ENCODE measurements at regions not wholly inside any gene's neighbourhood (a gene's known extent, or its start where the extent isn't known, plus 50 kb on each side); places are given as distances from the start of the nearest gene placed in this dataset.

DNA sequence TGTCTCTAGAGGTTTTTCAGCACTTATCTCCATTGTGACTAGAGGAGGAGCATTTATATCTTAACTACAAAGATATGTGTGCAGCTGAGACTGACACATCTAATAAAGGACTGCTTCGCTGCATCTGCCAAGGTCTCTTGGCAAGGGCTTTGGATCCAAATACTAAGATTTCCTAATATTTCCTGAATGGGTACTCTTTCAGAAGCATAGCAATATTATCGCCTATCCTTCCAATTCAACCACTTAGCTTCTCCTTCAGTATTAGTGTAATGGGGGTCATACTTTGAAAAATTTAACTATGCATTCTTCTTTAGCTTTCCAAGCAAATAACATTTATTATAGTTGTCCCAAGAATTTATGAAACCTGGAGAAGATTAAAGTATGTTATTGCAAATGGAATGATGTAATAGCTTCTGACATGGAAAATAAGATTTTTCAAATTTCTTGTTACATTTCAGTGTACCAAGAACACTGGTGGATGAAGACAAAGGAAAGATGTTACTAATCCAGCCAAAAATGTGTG, 243.0 kb upstream of the PDE3A start:
- DNase-seq (ENCODE audit: extremely low read depth in 1 of 4, low spot score in 3 of 4) (no peak), ATAC-seq (no peak), FAIRE-seq (no peak)
- 0% methylated on average over 2 of the region's 2 CpGs for WGBS (ENCODE audit: insufficient coverage, low coverage, missing lambda C conversion rate)
- H3K27me3 ChIP-seq (ENCODE audit: control insufficient read depth in 2 of 2, insufficient read depth in 2 of 2, low read length in 2 of 2) = no peaks in the 10 kb centered on the region
- H3K4me2 ChIP-seq (ENCODE audit: insufficient read depth, low read length) = no peak overlapping the region
- in situ Hi-C loops (cut with MboI) = no loop called here
- H3K4me1 ChIP-seq (replicated peaks in 1 of 2; ENCODE audit: control insufficient read depth in 2 of 2, insufficient read depth in 2 of 2, low read length in 2 of 2) = no peaks in the 10 kb centered on the region
- H2AFZ ChIP-seq (ENCODE audit: low read depth, low read length) = no peak overlapping the region
- H3K4me3 ChIP-seq = no peak overlapping the region
- no peaks in the 10 kb centered on the region for H3K9me3 ChIP-seq (replicated peaks; ENCODE audit: control insufficient read depth, insufficient read depth, low read depth, low read length)
- no peaks in the 10 kb centered on the region for H4K20me1 ChIP-seq (replicated peaks; ENCODE audit: control insufficient read depth, insufficient read depth, low read length)
- intact Hi-C loops (cut with micrococcal nuclease) = no loop called here
- no peaks in the 10 kb centered on the region for H3K79me2 ChIP-seq (ENCODE audit: control insufficient read depth, insufficient read depth, low read length)
- H3K9ac ChIP-seq (ENCODE audit: insufficient read depth in 1 of 2, low read depth in 2 of 2, low read length in 2 of 2) = no peak overlapping the region
- no peak overlapping the region for H3K27ac ChIP-seq (ENCODE audit: extremely low read depth, low read depth, low read length)
- CTCF ChIA-PET (ENCODE audit: low intra/inter-chr PET ratio) = no interaction called here
- no peaks in the 10 kb centered on the region for H3K36me3 ChIP-seq (ENCODE audit: control insufficient read depth, insufficient read depth, low read length)
- POLR2A ChIA-PET = no interaction called here
- BruUV-seq (replicated peaks) = no TSS peak
- no peaks in the 10 kb centered on the region for H3K9me1 ChIP-seq (ENCODE audit: control insufficient read depth, insufficient read depth, low read length)
- TF ChIP-seq ZNF79 (CRISPR knock-in tag; IDR thresholded peaks at IDR 0.05; ENCODE audit: low read depth) (no peak), PHB2 (IDR thresholded peaks at IDR 0.05; ENCODE audit: low read depth) (no peak), CREBBP (IDR thresholded peaks at IDR 0.05; ENCODE audit: low read depth, low read length) (no peak), ZNF239 (CRISPR knock-in tag; IDR thresholded peaks at IDR 0.05) (no peak), XRCC5 (IDR thresholded peaks at IDR 0.05; ENCODE audit: low read depth, low read length) (no peak), SNRNP70 (optimal IDR thresholded peaks at IDR 0.05; ENCODE audit: low read depth, low read length) (no peak), ZNF41 (CRISPR knock-in tag; conservative IDR thresholded peaks at IDR 0.05) (no peak), FOXJ3 (CRISPR knock-in tag; IDR thresholded peaks at IDR 0.05) (no peak), NFATC3 (IDR thresholded peaks at IDR 0.05) (no peak), ZNF282 (CRISPR knock-in tag; IDR thresholded peaks at IDR 0.05) (no peak), KHSRP (IDR thresholded peaks at IDR 0.05) (no peak), RBM34 (IDR thresholded peaks at IDR 0.05; ENCODE audit: borderline replicate concordance, insufficient read depth, low read length) (no peak), CCAR2 (IDR thresholded peaks at IDR 0.05; ENCODE audit: low read depth, low read length) (no peak), GABPB1 (CRISPR knock-in tag; IDR thresholded peaks at IDR 0.05) (no peak)
- TF ChIP-seq, protein P1, sequence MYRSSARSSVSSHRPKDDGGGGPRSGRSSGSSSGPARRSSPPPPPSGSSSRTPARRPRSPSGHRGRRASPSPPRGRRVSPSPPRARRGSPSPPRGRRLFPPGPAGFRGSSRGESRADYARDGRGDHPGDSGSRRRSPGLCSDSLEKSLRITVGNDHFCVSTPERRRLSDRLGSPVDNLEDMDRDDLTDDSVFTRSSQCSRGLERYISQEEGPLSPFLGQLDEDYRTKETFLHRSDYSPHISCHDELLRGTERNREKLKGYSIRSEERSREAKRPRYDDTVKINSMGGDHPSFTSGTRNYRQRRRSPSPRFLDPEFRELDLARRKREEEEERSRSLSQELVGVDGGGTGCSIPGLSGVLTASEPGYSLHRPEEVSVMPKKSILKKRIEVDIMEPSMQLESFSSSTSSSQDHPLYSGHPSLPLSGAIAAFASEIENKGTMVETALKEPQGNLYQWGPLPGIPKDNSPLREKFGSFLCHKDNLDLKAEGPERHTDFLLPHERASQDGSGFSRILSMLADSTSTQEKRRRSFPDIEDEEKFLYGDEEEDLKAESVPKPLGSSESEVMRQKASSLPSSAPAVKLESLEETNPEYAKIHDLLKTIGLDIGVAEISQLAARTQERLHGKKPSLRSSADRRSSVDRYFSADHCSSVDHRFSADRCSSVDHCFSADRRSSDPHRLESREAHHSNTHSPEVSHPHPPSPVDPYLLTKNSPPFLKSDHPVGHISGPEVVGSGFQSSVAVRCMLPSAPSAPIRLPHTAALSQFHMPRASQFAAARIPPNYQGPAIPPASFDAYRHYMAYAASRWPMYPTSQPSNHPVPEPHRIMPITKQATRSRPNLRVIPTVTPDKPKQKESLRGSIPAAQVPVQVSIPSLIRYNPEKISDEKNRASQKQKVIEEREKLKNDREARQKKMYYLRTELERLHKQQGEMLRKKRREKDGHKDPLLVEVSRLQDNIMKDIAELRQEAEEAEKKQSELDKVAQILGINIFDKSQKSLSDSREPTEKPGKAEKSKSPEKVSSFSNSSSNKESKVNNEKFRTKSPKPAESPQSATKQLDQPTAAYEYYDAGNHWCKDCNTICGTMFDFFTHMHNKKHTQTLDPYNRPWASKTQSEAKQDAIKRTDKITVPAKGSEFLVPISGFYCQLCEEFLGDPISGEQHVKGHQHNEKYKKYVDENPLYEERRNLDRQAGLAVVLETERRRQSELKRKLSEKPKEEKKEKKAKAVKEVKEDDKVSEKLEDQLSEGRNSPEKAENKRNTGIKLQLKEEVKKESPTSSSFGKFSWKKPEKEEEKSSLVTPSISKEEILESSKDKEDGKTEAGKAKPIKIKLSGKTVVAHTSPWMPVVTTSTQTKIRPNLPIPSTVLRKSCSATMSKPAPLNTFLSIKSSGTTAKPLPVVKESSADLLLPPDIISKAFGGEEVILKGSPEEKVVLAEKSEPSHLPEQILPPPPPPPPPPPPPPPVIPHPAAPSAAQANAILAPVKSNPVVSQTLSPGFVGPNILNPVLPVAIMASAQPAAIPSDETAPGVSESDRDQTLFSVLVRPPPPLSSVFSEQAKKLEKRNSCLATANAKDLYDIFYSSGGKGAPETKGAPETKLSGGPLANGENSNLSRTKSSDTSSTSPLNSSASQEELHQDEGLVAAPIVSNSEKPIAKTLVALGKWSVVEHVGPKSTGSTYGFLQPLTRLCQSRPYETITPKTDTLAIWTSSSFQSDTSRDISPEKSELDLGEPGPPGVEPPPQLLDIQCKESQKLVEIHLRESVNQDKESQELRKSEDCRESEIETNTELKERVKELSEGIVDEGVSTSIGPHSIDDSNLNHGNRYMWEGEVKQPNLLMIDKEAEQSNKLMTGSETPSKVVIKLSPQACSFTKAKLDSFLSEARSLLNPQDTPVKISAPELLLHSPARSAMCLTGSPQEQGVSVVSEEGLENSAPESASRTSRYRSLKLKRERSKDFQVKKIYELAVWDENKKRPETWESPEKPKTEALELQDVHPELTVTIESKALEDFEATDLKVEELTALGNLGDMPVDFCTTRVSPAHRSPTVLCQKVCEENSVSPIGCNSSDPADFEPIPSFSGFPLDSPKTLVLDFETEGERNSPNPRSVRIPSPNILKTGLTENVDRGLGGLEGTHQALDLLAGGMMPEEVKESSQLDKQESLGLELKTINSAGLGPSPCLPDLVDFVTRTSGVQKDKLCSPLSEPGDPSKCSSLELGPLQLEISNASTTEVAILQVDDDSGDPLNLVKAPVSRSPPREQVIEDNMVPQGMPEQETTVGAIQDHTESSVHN (IDR thresholded peaks at IDR 0.05; ENCODE audit: borderline replicate concordance in 1 of 2, low read depth in 1 of 2) = no peak
- TF ChIP-seq, protein P2, sequence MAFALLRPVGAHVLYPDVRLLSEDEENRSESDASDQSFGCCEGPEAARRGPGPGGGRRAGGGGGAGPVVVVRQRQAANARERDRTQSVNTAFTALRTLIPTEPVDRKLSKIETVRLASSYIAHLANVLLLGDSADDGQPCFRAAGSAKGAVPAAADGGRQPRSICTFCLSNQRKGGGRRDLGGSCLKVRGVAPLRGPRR (CRISPR knock-in tag; IDR thresholded peaks at IDR 0.05) = no peak
- TF ChIP-seq, protein P3, sequence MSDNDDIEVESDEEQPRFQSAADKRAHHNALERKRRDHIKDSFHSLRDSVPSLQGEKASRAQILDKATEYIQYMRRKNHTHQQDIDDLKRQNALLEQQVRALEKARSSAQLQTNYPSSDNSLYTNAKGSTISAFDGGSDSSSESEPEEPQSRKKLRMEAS (CRISPR knock-in tag; IDR thresholded peaks at IDR 0.05) = no peak

All from K562 (cell line).